ENCODE measurements at regions not wholly inside any gene's neighbourhood (a gene's known extent, or its start where the extent isn't known, plus 50 kb on each side); places are given as distances from the start of the nearest gene placed in this dataset.

DNA sequence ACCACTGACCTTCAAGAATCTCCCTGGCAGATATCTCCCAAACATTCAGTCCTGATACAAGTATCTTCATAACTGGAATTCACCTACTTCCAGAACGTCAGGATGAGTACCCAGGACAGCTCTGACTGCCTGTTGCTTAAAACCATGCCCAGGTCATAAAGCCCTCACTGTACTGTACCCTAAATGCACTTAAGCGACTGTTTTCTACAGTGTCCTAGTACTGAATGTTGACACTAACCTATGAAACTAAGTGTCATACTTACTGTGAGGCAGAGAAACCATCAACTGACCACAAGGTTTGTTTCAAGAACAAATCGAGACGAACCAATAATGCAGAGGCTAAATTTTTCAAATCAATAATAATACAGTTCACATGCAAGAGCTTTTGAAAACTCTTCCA lies 178.7 kb upstream of the NSMCE3 start:
- TF ChIP-seq, protein P1, sequence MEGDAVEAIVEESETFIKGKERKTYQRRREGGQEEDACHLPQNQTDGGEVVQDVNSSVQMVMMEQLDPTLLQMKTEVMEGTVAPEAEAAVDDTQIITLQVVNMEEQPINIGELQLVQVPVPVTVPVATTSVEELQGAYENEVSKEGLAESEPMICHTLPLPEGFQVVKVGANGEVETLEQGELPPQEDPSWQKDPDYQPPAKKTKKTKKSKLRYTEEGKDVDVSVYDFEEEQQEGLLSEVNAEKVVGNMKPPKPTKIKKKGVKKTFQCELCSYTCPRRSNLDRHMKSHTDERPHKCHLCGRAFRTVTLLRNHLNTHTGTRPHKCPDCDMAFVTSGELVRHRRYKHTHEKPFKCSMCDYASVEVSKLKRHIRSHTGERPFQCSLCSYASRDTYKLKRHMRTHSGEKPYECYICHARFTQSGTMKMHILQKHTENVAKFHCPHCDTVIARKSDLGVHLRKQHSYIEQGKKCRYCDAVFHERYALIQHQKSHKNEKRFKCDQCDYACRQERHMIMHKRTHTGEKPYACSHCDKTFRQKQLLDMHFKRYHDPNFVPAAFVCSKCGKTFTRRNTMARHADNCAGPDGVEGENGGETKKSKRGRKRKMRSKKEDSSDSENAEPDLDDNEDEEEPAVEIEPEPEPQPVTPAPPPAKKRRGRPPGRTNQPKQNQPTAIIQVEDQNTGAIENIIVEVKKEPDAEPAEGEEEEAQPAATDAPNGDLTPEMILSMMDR (IDR thresholded peaks at IDR 0.05), result no peak
- TF ChIP-seq EP300 (IDR thresholded peaks at IDR 0.05), result no peak
- no peak for TF ChIP-seq POLR2A (IDR thresholded peaks at IDR 0.05)

Measured in stomach (tissue), 4 donors.